Inferior parietal cortex (tissue), 1 donor: ENCODE measurements at regions not wholly inside any gene's neighbourhood (a gene's known extent, or its start where the extent isn't known, plus 50 kb on each side); places are given as distances from the start of the nearest gene placed in this dataset.

Source experiments
- DNase-seq: peaks from one replicate; pipeline ENCODE4 v3.0.0-alpha.2; 2016; ENCODE audit errors: extremely low spot score

- no peak for DNase-seq
Measured at GRCh38 chr15:31752065-31752762, 278.1 kb upstream of the CHRNA7 start.

DNA sequence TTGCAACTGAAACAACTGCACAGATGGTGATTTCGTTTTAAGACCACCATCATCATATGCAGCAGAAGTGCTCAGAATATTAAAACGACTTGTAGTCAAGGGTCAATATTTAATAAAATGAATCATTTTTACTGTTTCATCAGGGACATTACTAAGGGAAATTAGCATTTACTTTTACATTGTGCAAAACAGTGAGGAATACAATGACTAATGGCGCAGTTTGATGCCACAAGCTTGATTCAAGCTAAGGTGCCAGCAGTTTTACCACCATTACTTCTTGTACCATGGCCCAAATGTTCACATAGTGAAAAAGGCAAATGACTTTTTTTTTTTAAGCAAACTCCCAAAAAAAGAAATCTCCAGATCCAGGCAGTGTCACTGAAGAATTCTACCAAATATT lies 277.4 kb upstream of the CHRNA7 start:
- no peak for DNase-seq

DNA sequence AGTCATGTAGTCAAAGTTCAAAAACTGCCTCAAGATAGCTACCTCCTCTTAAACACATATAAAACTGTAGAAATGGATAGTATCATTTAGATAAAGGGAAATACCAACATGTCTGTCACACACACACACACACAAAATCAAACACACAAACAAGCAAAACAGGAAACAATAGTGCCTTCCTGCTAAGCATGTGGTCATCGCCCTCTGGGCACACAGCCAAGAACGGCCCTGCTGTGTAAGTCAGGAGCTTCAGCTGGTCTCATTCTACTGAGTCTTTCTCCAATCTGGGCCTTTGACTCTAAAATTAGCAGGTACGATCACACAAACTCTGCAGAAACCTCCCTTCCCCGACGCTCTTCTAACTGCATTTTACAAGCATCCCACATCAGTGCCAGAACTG lies 272.2 kb upstream of the CHRNA7 start:
- DNase-seq: peak; percentile 82

DNA sequence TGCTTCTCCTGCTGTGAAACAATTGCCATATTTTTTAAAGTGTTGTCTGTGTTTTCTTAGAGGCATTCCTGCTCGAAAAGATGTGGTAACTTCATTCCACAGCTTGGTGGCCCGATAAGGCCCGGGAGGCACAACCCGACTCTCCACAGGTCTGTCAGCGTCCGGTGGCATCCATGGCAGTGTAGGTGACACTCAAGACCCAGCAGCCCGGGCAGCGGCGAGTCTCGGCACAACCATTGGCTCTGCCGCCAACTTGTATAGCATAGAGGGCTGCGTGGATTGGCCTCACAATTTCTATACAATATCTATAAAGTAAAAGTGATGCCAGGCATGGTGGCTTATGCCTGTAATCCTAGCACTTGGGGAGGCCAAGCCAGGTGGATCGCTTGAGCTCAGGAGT lies 262.3 kb upstream of the CHRNA7 start:
- DNase-seq: no peak

DNA sequence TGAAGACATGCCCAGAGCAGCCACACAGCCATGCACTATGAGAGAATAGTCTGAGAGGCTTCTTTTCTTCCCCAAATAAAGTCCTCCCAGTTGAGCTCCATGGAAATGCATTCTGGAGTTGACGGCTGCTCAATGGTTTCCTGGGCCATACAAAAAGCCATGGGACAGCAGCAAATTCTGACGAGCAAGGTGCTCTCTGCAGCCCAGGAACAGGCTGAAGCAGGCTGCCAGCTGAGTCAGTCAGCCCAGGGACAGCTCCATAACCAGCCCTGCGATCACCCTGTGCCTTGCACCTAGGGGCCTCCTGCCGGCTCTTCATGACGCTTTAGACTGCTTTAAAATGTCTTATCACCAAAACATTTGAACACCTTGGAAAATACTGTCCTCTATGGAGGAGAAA lies 256.3 kb upstream of the CHRNA7 start:
- DNase-seq: no peak

- DNase-seq: no peak
Measured at GRCh38 chr15:31776039-31776438, 254.3 kb upstream of the CHRNA7 start.

- no peak for DNase-seq
Measured at GRCh38 chr15:31781261-31781660, 249.1 kb upstream of the CHRNA7 start.

- DNase-seq: no peak
Measured at GRCh38 chr15:31782016-31782783, 248.1 kb upstream of the CHRNA7 start.

DNA sequence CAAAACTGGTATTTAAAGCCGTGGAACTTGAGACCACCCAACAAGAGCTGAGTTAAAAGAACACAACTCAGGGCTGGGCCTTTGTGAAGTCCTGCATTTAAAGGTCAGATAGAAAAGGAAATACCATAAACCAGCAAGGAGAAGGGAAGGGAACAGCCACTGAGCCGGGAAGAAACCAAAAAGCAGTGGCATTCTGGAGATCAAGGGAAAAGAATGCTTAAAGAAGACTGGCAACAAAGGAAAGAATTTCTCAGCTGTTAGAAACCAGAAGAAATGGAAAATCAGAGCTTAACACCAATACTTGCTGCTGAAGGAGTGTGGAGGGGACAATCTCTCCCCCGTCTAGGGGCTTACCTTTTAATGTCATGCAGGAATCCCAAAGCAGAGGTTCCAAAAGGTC lies 247.4 kb upstream of the CHRNA7 start:
- no peak for DNase-seq

DNA sequence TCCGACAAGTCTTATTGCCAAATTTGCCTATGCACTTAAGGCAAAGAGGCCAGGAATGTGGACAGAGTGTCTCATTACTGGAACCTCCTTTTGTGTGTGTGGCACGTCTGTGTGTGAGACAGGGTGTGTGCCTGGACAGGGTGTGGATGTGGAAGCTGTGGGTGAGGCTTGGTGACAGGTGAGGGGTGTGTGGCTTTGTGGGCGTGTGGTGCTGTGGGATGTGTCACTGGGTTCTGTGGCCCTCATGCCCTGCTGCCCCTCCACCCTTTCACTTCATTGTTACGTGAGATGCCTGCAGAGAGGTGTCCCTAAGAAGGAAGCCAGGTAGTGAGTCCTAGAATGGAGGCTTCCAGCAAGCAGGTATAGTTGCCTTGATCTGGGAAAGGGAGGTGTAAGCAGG lies 244.0 kb upstream of the CHRNA7 start:
- no peak for DNase-seq

- DNase-seq: no peak
Measured at GRCh38 chr15:31788104-31788503, 242.2 kb upstream of the CHRNA7 start.

GRCh38 chr15:31792611-31793199 lies 237.6 kb upstream of the CHRNA7 start:
- DNase-seq: no peak

- DNase-seq: no peak
Measured at GRCh38 chr15:31799319-31799714, 231.0 kb upstream of the CHRNA7 start.

- DNase-seq: no peak
Measured at GRCh38 chr15:31799715-31800321, 230.5 kb upstream of the CHRNA7 start.

DNA sequence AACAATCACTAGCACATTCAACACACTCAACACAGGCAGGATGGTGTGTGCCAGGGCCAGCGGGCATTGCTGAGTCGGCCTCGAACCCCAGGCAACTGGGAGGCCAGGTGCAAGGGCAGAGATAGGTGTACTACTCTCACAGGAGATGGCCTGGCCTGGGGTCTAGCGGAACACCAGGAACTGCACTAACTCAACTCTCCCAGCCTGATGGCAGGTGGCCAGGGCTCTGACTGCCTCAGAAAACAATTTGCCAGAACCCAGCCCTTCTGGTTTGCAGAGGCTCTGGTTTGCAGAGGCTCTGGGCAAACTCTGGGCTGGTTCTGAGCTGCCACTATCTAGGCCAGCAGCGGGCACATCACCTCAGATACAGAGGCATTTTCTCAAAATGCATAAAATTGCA lies 229.2 kb upstream of the CHRNA7 start:
- no peak for DNase-seq

DNA sequence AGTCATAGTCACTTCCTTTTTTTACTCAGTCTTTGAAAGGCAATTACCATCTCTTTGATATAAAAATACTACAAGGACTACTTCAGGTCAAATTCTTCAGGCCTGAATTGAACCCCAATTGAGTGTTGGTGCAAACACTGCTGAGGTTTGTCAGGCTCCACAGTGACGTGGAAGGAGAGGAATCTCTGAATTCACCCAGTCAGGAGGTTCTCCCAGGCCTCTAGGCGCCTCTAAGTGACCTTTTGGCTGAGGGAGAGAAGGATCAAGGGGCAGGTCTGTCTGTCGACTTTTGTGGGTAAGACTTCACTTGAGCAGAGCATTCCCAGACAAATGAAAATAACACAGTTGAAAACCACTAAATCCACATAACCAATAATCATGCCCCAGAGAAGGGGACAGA lies 227.6 kb upstream of the CHRNA7 start:
- no peak for DNase-seq

- no peak for DNase-seq
Measured at GRCh38 chr15:31803388-31803884, 226.9 kb upstream of the CHRNA7 start.

DNA sequence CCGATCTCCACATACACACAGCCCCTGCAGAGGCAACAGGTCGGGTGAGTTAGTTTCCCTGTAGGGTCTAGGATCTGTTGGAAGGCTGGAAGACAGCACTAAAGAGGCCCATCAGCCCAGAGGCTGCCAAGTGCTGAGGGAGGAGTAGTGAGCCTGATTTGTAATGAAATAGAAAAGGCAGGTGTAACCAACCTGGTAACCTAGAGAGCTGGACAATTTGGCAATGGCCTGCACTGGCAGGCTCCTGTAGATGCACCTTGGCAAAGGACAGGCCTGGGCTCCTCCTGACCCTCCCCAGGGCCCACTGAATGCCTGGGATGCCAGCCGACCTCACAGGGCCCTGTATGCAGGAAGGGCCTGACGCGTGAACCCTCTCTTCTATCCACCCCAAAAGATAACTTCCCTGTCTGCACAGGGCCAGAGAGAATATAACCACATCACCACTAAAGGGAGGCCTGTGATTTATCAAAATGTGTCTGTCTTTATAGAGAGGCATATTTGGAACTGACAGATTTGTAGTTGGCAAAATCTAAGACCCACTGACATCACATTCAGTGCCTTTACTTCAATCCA lies 225.1 kb upstream of the CHRNA7 start:
- DNase-seq: no peak

DNA sequence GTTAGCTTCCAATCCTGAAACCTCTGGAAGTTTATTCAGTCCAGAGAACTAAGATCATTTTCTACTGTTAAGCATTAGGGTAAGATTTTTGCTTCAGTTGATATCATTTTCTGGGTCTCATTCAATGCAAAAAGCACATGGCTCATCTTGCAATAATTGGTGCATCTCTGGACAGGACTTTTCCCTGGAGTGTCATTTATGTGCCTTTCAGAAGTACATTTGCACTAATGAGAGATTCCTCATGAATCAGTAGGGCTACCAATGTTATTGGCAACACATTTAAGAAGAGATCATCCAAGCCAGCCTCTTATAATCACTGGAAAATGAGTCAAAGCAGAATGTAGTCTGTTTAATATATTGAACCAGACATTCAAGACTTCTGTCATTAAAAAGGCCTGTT lies 224.2 kb upstream of the CHRNA7 start:
- no peak for DNase-seq

DNA sequence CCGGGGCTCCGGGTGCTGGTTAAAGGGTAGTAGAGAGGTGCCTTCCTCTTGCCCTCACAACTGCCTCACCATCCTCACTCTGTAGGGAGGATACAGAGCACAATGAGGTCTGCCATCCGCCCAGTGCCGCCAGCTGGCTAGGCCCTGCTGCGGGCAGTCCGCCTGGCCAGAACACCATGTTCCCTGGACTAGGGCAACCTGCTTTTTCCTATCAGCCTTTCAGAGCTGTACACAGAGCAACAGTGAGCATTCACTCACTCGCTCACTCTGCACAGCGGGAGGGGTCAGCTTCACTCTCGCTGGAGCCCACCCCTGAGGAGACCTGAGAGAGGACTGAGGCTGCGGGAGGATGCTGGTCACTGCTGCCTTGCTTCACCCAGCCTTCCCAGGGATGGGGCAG lies 218.7 kb upstream of the CHRNA7 start:
- DNase-seq: peak; percentile 58

- DNase-seq: peak; percentile 56
Measured at GRCh38 chr15:31814082-31814481, 216.2 kb upstream of the CHRNA7 start.
